NB4 (cell line): ENCODE measurements at regions not wholly inside any gene's neighbourhood (a gene's known extent, or its start where the extent isn't known, plus 50 kb on each side); places are given as distances from the start of the nearest gene placed in this dataset.

ENCODE experiments used
- CTCF ChIP-seq: IDR thresholded peaks from one replicate; pipeline ENCODE4 v1.5.1; 2012; ENCODE audit warnings: low read depth, low read length
- MAX ChIP-seq: IDR thresholded peaks from 2 replicates; pipeline ENCODE4 v1.6.1; 2011; ENCODE audit warnings: low read depth, low read length
- MYC ChIP-seq: IDR thresholded peaks from 2 replicates; pipeline ENCODE4 v1.6.1; 2011; ENCODE audit warnings: low read depth, low read length
- POLR2A ChIP-seq: IDR thresholded peaks from 2 replicates; pipeline ENCODE4 v1.6.1; 2011; ENCODE audit warnings: mild to moderate bottlenecking; ENCODE audit not compliant: insufficient read length; ENCODE audit errors: extremely low read depth

GRCh38 chr3:143192193-143192592 is 72.6 kb downstream of the CHST2 start:
- TF ChIP-seq CTCF (no peak), POLR2A (no peak), MYC (no peak), MAX (no peak)
